ENCODE measurements at regions not wholly inside any gene's neighbourhood (a gene's known extent, or its start where the extent isn't known, plus 50 kb on each side); places are given as distances from the start of the nearest gene placed in this dataset.

DNA sequence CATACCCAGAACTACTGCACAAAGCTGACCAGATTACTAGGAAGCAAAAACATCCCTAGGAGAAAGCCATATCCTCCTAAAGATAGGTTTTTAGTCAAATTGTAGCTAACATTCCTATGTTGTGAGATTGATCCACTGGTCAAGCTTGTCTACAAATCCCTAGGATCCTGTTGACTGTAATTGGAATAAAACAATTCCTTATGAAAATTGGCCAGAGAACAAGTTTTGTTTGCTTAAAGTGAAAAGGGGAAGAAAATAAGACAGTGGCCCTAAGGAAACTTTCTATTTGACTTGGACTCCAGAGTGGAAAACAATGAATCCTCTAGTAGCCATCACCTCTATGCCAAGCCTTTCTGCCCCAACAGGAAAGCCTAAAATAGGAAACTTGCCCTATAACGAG lies 645.2 kb upstream of the USP24 start:
- Mint-ChIP-seq H3K9me3 (no peaks in the 10 kb centered on the region), H3K27me3 (ENCODE audit: insufficient read depth) (no peaks in the 10 kb centered on the region), H3K36me3 (ENCODE audit: low read depth) (no peaks in the 10 kb centered on the region), H3K4me3 (no peak overlapping the region), H3K27ac (no peak overlapping the region), H3K4me1 (peaks cover 32% of the 10 kb centered on the region)
- peaks cover 21% of the 10 kb centered on the region for H3K4me1 ChIP-seq (ENCODE audit: control insufficient read depth, insufficient read depth, low read length)
- H3K27ac ChIP-seq (ENCODE audit: low read depth, low read length): no peak overlapping the region
- H3K27me3 ChIP-seq (ENCODE audit: control insufficient read depth, insufficient read depth, low read length, poor library complexity, severe bottlenecking): no peaks in the 10 kb centered on the region
- no peaks in the 10 kb centered on the region for H3K9me3 ChIP-seq (ENCODE audit: control insufficient read depth, low read length)
- H3K9ac ChIP-seq (ENCODE audit: extremely low read depth, low read length, poor library complexity, severe bottlenecking): no peak overlapping the region
- H3K36me3 ChIP-seq (ENCODE audit: control insufficient read depth, insufficient read depth, low read length): no peaks in the 10 kb centered on the region
- no peak overlapping the region for H3K4me3 ChIP-seq (ENCODE audit: low read length)
- WGBS, 2 experiments (ENCODE audit: insufficient coverage in 1 of 2, insufficient read length in 1 of 2): 83 to 95% methylated on average over 1 of the region's 1 CpG
- TF ChIP-seq, protein P1, sequence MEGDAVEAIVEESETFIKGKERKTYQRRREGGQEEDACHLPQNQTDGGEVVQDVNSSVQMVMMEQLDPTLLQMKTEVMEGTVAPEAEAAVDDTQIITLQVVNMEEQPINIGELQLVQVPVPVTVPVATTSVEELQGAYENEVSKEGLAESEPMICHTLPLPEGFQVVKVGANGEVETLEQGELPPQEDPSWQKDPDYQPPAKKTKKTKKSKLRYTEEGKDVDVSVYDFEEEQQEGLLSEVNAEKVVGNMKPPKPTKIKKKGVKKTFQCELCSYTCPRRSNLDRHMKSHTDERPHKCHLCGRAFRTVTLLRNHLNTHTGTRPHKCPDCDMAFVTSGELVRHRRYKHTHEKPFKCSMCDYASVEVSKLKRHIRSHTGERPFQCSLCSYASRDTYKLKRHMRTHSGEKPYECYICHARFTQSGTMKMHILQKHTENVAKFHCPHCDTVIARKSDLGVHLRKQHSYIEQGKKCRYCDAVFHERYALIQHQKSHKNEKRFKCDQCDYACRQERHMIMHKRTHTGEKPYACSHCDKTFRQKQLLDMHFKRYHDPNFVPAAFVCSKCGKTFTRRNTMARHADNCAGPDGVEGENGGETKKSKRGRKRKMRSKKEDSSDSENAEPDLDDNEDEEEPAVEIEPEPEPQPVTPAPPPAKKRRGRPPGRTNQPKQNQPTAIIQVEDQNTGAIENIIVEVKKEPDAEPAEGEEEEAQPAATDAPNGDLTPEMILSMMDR (conservative IDR thresholded peaks at IDR 0.05): no peak
- DNase-seq: no peak

DNA sequence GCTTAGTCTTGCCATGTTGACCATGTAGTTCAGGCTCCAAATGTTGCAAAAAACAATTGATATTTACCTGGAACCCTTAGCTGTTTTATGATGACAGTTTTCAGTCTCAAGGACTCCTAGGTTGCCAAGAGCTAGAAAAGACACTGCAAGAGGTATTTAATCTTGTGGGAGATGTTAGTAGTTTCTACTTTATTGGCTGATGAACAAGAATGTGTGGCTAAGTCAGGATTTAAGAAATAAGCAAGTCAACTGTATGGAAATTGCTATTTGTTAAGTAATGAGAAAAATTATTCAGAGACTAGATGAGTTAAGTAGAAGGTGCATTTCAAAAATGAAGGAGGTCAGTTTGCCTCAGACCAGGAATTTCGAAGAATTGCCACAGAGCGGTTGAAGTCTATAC lies 639.7 kb upstream of the USP24 start:
- DNase-seq: no peak
- Histone ChIP-seq H3K27ac (ENCODE audit: low read depth, low read length) (no peak overlapping the region), H3K27me3 (ENCODE audit: control insufficient read depth, insufficient read depth, low read length, poor library complexity, severe bottlenecking) (peaks cover 10% of the 10 kb centered on the region), H3K9me3 (ENCODE audit: control insufficient read depth, low read length) (no peaks in the 10 kb centered on the region), H3K4me1 (ENCODE audit: control insufficient read depth, insufficient read depth, low read length) (peaks cover 17% of the 10 kb centered on the region), H3K4me3 (ENCODE audit: low read length) (no peak overlapping the region), H3K9ac (ENCODE audit: extremely low read depth, low read length, poor library complexity, severe bottlenecking) (no peak overlapping the region), H3K36me3 (ENCODE audit: control insufficient read depth, insufficient read depth, low read length) (no peaks in the 10 kb centered on the region)
- Mint-ChIP-seq H3K27me3 (ENCODE audit: insufficient read depth) (peaks cover 9% of the 10 kb centered on the region), H3K9me3 (no peaks in the 10 kb centered on the region), H3K4me1 (peaks cover 26% of the 10 kb centered on the region), H3K4me3 (no peak overlapping the region), H3K27ac (no peak overlapping the region), H3K36me3 (ENCODE audit: low read depth) (no peaks in the 10 kb centered on the region)
- TF ChIP-seq, protein P1 (conservative IDR thresholded peaks at IDR 0.05): no peak
- 76 to 100% methylated on average over 2 of the region's 2 CpGs for WGBS, 2 experiments (ENCODE audit: insufficient coverage in 1 of 2, insufficient read length in 1 of 2)

DNA sequence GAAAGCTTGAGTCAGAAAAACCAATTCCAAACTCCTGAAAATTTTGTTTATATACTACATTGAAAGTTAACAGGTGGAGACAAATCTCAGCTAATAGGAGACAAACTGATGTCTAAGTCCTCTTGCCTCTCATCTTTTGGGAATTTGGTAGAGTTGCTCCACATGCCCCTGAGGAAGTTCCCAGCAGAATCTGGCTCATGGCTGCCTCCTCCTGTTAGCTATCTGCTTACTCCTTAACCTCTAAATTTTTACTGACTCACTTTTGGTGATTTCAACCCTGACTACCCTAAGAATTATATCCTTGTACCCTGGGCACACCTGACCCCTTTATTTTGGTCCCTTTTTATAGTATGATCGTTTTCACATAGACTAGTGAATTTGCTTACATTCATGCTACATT lies 633.7 kb upstream of the USP24 start:
- Mint-ChIP-seq H3K9me3 (no peaks in the 10 kb centered on the region), H3K4me3 (no peak overlapping the region), H3K27ac (no peak overlapping the region), H3K27me3 (ENCODE audit: insufficient read depth) (peaks cover 18% of the 10 kb centered on the region), H3K36me3 (ENCODE audit: low read depth) (no peaks in the 10 kb centered on the region), H3K4me1 (peaks cover 2% of the 10 kb centered on the region)
- DNase-seq: peak; percentile 76
- H3K27me3 ChIP-seq (ENCODE audit: control insufficient read depth, insufficient read depth, low read length, poor library complexity, severe bottlenecking): peaks cover 10% of the 10 kb centered on the region
- no peak overlapping the region for H3K27ac ChIP-seq (ENCODE audit: low read depth, low read length)
- H3K4me3 ChIP-seq (ENCODE audit: low read length): no peak overlapping the region
- no peaks in the 10 kb centered on the region for H3K9me3 ChIP-seq (ENCODE audit: control insufficient read depth, low read length)
- TF ChIP-seq, protein P1 (conservative IDR thresholded peaks at IDR 0.05): peak; percentile 83
- peaks cover 3% of the 10 kb centered on the region for H3K4me1 ChIP-seq (ENCODE audit: control insufficient read depth, insufficient read depth, low read length)
- no peak overlapping the region for H3K9ac ChIP-seq (ENCODE audit: extremely low read depth, low read length, poor library complexity, severe bottlenecking)
- no peaks in the 10 kb centered on the region for H3K36me3 ChIP-seq (ENCODE audit: control insufficient read depth, insufficient read depth, low read length)
- 78% methylated on average over 1 of the region's 1 CpG; no CpG with 5 or more reads in 1 of the 2 experiments for WGBS, 2 experiments (ENCODE audit: insufficient coverage in 1 of 2, insufficient read length in 1 of 2)

Data from endodermal cell (in vitro differentiated cells).